ENCODE measurements at regions not wholly inside any gene's neighbourhood (a gene's known extent, or its start where the extent isn't known, plus 50 kb on each side); places are given as distances from the start of the nearest gene placed in this dataset.

DNA sequence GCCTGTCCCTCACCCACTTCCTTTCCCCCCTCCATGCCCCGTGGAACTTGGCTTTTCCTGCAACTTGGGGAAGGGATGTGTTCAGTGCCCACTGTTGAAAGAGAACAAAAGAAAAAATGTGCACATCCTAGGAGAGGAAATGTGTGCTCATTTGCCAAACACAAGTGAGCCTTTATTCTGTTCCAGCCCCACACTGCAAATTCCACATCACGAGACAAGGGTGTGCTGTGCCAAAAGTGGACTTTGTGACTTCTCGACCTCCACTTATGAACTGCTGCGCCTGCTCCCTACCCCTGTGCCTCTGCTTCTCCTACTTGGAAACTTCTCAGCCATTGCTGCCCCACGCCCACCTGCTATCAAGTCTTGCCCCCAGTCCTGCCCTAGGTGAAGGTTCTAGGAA is 97.0 kb upstream of the GRIK3 start:
- no peaks in the 10 kb centered on the region for H3K9me3 ChIP-seq (ENCODE audit: control insufficient read depth, low read depth, low read length)
- no peaks in the 10 kb centered on the region for H3K36me3 ChIP-seq (ENCODE audit: control insufficient read depth, low read depth, low read length)
- H3K27me3 ChIP-seq (ENCODE audit: control insufficient read depth, insufficient read depth, low read length), result no peaks in the 10 kb centered on the region
- no peak overlapping the region for H3K27ac ChIP-seq (ENCODE audit: low read length)
- H3K4me1 ChIP-seq (ENCODE audit: control insufficient read depth, low read depth, low read length), result no peaks in the 10 kb centered on the region
- H3K4me3 ChIP-seq (ENCODE audit: low read length), result no peak overlapping the region
- H3K9ac ChIP-seq (ENCODE audit: low read length), result no peak overlapping the region

- Histone ChIP-seq H3K27me3 (ENCODE audit: control insufficient read depth, insufficient read depth, low read length) (no peaks in the 10 kb centered on the region), H3K27ac (ENCODE audit: low read length) (no peak overlapping the region), H3K36me3 (ENCODE audit: control insufficient read depth, low read depth, low read length) (no peaks in the 10 kb centered on the region), H3K4me3 (ENCODE audit: low read length) (no peak overlapping the region), H3K4me1 (ENCODE audit: control insufficient read depth, low read depth, low read length) (no peaks in the 10 kb centered on the region), H3K9ac (ENCODE audit: low read length) (no peak overlapping the region), H3K9me3 (ENCODE audit: control insufficient read depth, low read depth, low read length) (no peaks in the 10 kb centered on the region)
These were observed 99.2 kb upstream of the GRIK3 start for GRCh38 chr1:37133276-37134145.

DNA sequence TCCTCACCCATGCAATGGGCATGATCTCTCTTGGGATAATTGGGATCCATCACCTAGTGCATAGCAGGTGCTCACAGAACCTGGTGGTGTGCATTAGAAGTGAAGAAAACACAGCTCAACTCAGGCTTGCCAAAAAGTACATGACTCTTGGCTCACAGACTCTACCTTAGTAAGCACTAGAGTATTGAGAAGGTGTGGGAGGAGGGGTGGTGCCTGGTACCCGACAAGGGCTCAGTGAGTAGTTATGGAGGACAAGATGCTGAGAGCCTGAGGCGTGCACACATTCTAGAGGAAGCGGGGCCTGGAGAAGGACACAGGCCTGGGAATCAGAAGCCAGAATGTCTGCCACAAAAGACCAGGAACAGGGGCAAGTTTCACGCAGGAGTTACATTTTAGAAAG is 100.3 kb upstream of the GRIK3 start:
- Histone ChIP-seq H3K4me1 (ENCODE audit: control insufficient read depth, low read depth, low read length) (no peaks in the 10 kb centered on the region), H3K27ac (ENCODE audit: low read length) (no peak overlapping the region), H3K9ac (ENCODE audit: low read length) (no peak overlapping the region), H3K4me3 (ENCODE audit: low read length) (no peak overlapping the region), H3K36me3 (ENCODE audit: control insufficient read depth, low read depth, low read length) (no peaks in the 10 kb centered on the region), H3K9me3 (ENCODE audit: control insufficient read depth, low read depth, low read length) (no peaks in the 10 kb centered on the region), H3K27me3 (ENCODE audit: control insufficient read depth, insufficient read depth, low read length) (no peaks in the 10 kb centered on the region)

- no peak overlapping the region for H3K27ac ChIP-seq (ENCODE audit: low read length)
These were observed 100.7 kb upstream of the GRIK3 start for GRCh38 chr1:37135032-37135431.

GRCh38 chr1:37137014-37137413 is 102.7 kb upstream of the GRIK3 start:
- Histone ChIP-seq H3K9me3 (ENCODE audit: control insufficient read depth, low read depth, low read length) (no peaks in the 10 kb centered on the region), H3K36me3 (ENCODE audit: control insufficient read depth, low read depth, low read length) (no peaks in the 10 kb centered on the region), H3K4me1 (ENCODE audit: control insufficient read depth, low read depth, low read length) (no peaks in the 10 kb centered on the region), H3K9ac (ENCODE audit: low read length) (no peak overlapping the region), H3K27ac (ENCODE audit: low read length) (no peak overlapping the region), H3K27me3 (ENCODE audit: control insufficient read depth, insufficient read depth, low read length) (no peaks in the 10 kb centered on the region), H3K4me3 (ENCODE audit: low read length) (no peak overlapping the region)

More at GRCh38 chr1:37135032-37135431, 100.7 kb upstream of the GRIK3 start:
- Histone ChIP-seq H3K36me3 (ENCODE audit: control insufficient read depth, low read depth, low read length) (no peaks in the 10 kb centered on the region), H3K4me1 (ENCODE audit: control insufficient read depth, low read depth, low read length) (no peaks in the 10 kb centered on the region), H3K27me3 (ENCODE audit: control insufficient read depth, insufficient read depth, low read length) (no peaks in the 10 kb centered on the region), H3K4me3 (ENCODE audit: low read length) (no peak overlapping the region), H3K9ac (ENCODE audit: low read length) (no peak overlapping the region), H3K9me3 (ENCODE audit: control insufficient read depth, low read depth, low read length) (no peaks in the 10 kb centered on the region)

GRCh38 chr1:37137601-37138000 is 103.3 kb upstream of the GRIK3 start:
- no peaks in the 10 kb centered on the region for H3K4me1 ChIP-seq (ENCODE audit: control insufficient read depth, low read depth, low read length)
- H3K9ac ChIP-seq (ENCODE audit: low read length), result no peak overlapping the region
- no peaks in the 10 kb centered on the region for H3K36me3 ChIP-seq (ENCODE audit: control insufficient read depth, low read depth, low read length)
- no peak overlapping the region for H3K27ac ChIP-seq (ENCODE audit: low read length)
- peaks cover 2% of the 10 kb centered on the region for H3K27me3 ChIP-seq (ENCODE audit: control insufficient read depth, insufficient read depth, low read length)
- no peak overlapping the region for H3K4me3 ChIP-seq (ENCODE audit: low read length)
- no peaks in the 10 kb centered on the region for H3K9me3 ChIP-seq (ENCODE audit: control insufficient read depth, low read depth, low read length)

DNA sequence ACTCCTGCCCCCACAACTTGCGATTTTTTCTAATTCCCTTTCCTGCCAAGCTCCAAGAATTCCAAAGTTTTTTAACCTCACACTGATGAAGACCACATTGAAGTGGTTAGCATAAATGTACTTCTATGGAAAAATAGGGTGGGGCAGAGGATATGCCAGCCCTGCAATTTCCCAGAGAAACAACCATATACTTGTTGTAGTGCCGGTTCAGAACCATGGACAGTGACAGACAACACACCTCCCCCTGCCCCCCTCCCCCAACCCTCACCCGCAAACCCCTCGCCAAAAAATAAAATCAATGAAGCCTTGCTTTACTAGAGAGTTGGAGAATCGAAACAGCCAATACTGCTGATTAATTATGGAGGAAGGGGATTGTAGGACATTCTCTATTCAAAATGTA is 109.5 kb upstream of the GRIK3 start:
- H3K27ac ChIP-seq (ENCODE audit: low read length), result no peak overlapping the region
- no peak overlapping the region for H3K9ac ChIP-seq (ENCODE audit: low read length)
- H3K4me1 ChIP-seq (ENCODE audit: control insufficient read depth, low read depth, low read length), result no peaks in the 10 kb centered on the region
- H3K27me3 ChIP-seq (ENCODE audit: control insufficient read depth, insufficient read depth, low read length), result peaks cover 3% of the 10 kb centered on the region
- H3K9me3 ChIP-seq (ENCODE audit: control insufficient read depth, low read depth, low read length), result no peaks in the 10 kb centered on the region
- no peak overlapping the region for H3K4me3 ChIP-seq (ENCODE audit: low read length)
- H3K36me3 ChIP-seq (ENCODE audit: control insufficient read depth, low read depth, low read length), result no peaks in the 10 kb centered on the region

DNA sequence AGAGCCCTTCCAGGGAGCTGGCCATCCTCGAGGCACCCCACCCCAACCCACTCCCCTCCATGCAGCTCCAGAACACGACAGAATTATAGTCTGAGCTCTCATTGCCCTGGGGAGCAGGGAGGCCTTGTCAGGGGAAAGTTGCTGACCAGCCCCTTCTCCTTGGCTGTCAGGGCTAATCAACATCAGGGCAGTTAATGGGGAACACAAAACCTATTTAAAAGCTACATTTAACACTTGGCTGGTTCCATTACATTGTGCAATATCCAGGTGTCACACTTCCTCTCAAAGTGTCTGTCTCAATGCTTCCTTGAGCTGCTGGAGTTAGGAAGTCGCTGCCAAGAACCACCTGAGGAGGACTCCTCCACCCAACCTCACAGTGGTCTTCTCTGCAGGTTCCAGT is 111.8 kb upstream of the GRIK3 start:
- Histone ChIP-seq H3K9ac (ENCODE audit: low read length) (no peak overlapping the region), H3K4me3 (ENCODE audit: low read length) (no peak overlapping the region), H3K9me3 (ENCODE audit: control insufficient read depth, low read depth, low read length) (no peaks in the 10 kb centered on the region), H3K27ac (ENCODE audit: low read length) (no peak overlapping the region), H3K36me3 (ENCODE audit: control insufficient read depth, low read depth, low read length) (no peaks in the 10 kb centered on the region), H3K27me3 (ENCODE audit: control insufficient read depth, insufficient read depth, low read length) (peaks cover 3% of the 10 kb centered on the region), H3K4me1 (ENCODE audit: control insufficient read depth, low read depth, low read length) (no peaks in the 10 kb centered on the region)

- H3K4me3 ChIP-seq (ENCODE audit: low read length), result no peak overlapping the region
- no peaks in the 10 kb centered on the region for H3K4me1 ChIP-seq (ENCODE audit: control insufficient read depth, low read depth, low read length)
- H3K36me3 ChIP-seq (ENCODE audit: control insufficient read depth, low read depth, low read length), result no peaks in the 10 kb centered on the region
- H3K27me3 ChIP-seq (ENCODE audit: control insufficient read depth, insufficient read depth, low read length), result peaks cover 3% of the 10 kb centered on the region
- no peak overlapping the region for H3K9ac ChIP-seq (ENCODE audit: low read length)
- no peak overlapping the region for H3K27ac ChIP-seq (ENCODE audit: low read length)
- no peaks in the 10 kb centered on the region for H3K9me3 ChIP-seq (ENCODE audit: control insufficient read depth, low read depth, low read length)
These were observed 113.1 kb upstream of the GRIK3 start for GRCh38 chr1:37147392-37147831.

- Histone ChIP-seq H3K4me1 (ENCODE audit: control insufficient read depth, low read depth, low read length) (no peaks in the 10 kb centered on the region), H3K9me3 (ENCODE audit: control insufficient read depth, low read depth, low read length) (no peaks in the 10 kb centered on the region), H3K9ac (ENCODE audit: low read length) (no peak overlapping the region), H3K4me3 (ENCODE audit: low read length) (no peak overlapping the region), H3K27me3 (ENCODE audit: control insufficient read depth, insufficient read depth, low read length) (no peaks in the 10 kb centered on the region), H3K27ac (ENCODE audit: low read length) (no peak overlapping the region), H3K36me3 (ENCODE audit: control insufficient read depth, low read depth, low read length) (no peaks in the 10 kb centered on the region)
These were observed 113.6 kb upstream of the GRIK3 start for GRCh38 chr1:37147906-37148305.

DNA sequence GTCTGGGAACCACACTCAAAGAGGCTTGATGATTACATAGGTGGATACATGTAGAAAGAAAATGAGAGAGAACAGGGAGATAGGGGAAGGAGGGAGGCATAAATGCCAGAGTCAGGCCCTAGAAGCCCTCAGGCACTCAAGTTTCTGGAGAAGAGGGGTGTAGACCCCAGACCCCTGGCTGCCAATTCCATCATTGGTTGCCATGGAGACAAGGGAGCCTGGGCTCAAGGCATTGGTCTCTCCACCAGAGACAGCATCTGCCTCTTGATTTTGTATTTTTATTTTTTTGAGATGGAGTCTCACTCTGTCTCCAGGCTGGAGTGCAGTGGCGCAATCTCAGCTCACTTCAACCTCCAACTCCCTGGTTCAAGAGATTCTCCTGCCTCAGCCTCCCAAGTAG is 114.3 kb upstream of the GRIK3 start:
- no peak overlapping the region for H3K27ac ChIP-seq (ENCODE audit: low read length)
- no peak overlapping the region for H3K9ac ChIP-seq (ENCODE audit: low read length)
- H3K4me1 ChIP-seq (ENCODE audit: control insufficient read depth, low read depth, low read length), result no peaks in the 10 kb centered on the region
- H3K4me3 ChIP-seq (ENCODE audit: low read length), result no peak overlapping the region
- no peaks in the 10 kb centered on the region for H3K27me3 ChIP-seq (ENCODE audit: control insufficient read depth, insufficient read depth, low read length)
- H3K9me3 ChIP-seq (ENCODE audit: control insufficient read depth, low read depth, low read length), result no peaks in the 10 kb centered on the region
- no peaks in the 10 kb centered on the region for H3K36me3 ChIP-seq (ENCODE audit: control insufficient read depth, low read depth, low read length)

DNA sequence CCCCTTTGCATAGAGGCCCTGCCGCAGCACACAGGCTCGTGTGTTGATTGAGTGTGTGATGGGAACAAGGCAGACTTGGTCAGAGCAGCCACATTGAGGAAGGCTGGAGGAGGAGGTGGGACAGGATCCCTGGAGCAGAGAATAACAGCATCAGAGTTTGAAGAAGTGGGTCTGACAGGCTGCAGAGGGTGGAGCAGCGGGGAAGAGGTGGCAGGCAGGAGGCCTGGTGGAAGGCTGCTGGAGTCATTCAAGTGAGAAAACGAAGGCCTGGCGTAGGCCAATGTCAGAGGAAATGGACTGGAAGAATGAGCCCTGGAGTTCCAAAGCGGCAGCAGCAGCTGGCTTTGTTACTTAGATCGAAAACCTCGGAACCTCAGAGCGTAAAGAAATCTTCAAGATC is 115.0 kb upstream of the GRIK3 start:
- Histone ChIP-seq H3K4me1 (ENCODE audit: control insufficient read depth, low read depth, low read length) (no peaks in the 10 kb centered on the region), H3K9me3 (ENCODE audit: control insufficient read depth, low read depth, low read length) (no peaks in the 10 kb centered on the region), H3K4me3 (ENCODE audit: low read length) (no peak overlapping the region), H3K27ac (ENCODE audit: low read length) (no peak overlapping the region), H3K36me3 (ENCODE audit: control insufficient read depth, low read depth, low read length) (no peaks in the 10 kb centered on the region), H3K27me3 (ENCODE audit: control insufficient read depth, insufficient read depth, low read length) (no peaks in the 10 kb centered on the region), H3K9ac (ENCODE audit: low read length) (no peak overlapping the region)
